ENCODE measurements at regions not wholly inside any gene's neighbourhood (a gene's known extent, or its start where the extent isn't known, plus 50 kb on each side); places are given as distances from the start of the nearest gene placed in this dataset.
A peak's percentile ranks its signal among the peaks of the same experiment; 100 is the strongest.

DNA sequence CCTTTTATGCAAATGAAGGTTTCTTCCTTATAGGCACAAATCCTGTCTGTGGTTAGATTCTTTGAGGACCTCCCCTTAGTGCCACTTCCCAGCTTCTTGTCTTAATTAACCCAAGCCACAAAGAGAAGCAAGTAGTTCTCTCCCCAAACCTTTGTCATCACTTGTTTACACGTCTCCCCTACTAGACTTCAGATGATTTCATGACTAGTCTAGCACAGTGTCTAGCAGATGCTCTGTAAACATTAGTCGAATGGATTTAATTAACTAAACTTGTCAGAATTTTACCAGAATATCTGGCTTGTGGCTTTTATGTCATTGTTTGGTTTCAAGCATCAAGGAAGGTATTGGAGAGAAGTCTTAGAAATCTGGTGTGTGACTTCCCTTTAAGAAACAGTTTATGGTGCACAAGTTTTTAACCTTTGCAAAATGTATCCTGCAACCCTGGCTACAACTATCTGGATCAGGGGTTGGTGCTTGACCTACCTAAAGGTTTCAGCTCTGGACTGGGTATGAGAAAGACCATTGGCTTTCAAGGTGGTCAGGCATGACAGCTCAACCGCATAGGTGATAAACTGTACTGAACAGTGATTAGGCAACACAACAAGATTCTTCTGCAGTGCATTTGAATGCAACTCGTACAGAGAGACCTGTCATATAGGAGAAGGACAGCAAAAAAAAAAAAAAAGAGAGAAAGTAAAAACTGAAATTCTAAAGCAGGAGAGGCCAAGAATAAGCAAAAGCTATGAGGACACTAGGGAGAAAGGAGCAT, 93.2 kb upstream of the CCDC150 start:
- DNase-seq = peak; percentile 53

DNA sequence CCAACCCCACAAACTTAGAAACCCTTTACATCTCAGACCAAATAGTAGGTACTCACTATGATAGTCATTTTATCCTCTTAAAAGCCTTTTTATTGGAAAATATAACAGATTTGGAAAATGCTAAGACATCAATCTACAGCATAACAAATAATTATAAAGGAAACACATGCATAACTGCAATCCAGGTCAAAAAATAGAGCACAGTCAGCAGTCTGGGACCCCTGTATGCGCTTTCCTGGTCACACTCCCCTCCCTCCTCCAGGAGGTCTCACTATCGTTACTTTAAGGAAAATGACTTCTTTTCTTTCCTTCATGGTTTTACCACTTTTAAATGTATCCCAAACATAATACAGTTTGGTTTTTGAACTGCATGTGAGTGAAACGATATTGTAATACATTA, 90.5 kb upstream of the CCDC150 start:
- no peak for DNase-seq

DNA sequence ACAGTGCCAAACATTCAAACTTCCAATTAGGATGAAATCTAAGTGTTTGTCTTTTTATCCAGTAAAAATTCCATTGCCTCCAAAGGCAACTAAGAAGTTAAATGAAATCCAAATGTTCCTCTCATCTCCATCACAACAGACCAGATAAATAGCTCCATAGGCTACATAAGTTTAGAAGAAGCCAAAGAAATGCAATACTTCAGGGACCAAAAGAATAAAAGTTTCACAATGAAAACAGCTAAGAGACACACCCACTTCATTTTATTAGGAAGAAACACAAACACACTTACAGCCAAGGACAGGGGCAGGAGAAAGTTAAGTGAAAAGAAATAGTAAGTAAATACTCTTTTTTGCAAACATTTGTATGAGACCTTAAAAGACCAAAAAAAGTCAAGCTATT, 88.5 kb upstream of the CCDC150 start:
- no peak for DNase-seq

DNA sequence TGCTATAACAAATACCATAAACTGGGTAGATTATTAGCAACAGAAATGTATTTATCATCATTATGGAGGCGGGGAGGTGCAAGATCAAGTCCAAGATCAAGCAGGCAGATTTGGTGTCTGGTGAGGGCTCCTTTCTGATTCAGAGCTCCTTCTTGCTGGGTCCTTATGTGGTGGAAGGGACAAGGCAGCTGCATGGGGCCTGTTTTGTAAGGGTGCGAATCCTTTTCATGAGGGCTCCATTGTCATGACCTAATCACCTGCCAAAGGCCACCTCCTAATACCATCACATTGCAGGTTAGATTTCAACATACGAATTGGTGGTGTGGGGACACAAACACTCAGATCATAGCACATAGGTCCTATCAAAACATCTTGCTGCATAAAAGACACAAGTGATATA, 84.4 kb upstream of the CCDC150 start:
- no peak for DNase-seq

DNA sequence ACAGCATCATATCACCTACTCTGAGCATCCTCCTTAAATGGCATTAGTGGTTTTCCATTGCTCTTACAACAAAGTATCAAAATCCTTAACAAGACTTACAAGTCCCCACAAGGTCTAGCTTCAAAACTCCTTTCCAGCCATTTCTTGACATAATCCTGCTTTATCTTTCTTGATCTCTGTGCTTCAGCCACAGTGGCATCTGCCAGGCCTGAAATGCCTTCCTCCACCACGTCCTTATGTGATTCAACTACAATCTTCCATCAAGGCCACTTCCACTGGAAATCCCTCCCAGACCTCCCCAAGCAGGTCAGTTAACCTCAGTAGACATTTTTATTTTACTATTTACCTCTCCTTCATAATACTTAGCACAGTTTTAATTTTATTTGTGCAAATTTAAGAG, 83.8 kb upstream of the CCDC150 start:
- DNase-seq = no peak

DNA sequence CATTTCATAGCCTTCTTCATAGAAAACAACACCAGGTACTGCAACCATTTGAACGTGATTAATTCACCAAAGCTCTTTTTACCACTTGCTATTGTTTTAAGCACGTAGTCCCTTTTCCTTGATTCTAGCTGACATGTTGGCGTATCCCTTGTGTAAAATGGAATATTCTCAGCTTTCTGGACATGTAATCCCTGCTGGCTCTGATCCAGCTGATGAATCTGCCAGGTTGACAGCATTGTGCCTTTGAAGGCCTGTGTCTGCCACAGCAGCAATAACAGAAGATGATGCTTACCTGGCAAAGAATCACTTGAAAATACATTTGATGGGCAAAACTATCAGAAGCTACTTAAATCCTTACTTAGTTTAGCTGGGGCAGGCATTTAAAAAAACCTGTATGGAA, 81.0 kb upstream of the CCDC150 start:
- DNase-seq = no peak

DNA sequence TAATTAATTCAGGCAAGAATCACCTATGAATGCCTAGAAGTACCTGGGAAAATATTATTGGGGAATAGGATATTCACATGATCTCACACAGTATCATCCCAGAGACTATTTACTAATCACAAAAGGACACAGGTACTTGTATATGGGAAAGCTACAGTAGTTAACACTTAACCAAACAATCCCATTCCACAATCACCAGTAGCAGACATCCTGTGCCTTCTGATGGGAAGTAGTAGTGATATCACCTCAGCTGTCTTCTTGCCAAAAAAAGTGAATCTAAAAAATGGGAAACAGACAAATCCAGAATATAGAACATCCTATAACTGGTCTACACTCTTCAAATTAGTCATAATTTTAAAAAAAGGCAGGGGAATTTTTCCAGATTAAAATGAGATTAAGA, 75.6 kb upstream of the CCDC150 start:
- DNase-seq = no peak

DNA sequence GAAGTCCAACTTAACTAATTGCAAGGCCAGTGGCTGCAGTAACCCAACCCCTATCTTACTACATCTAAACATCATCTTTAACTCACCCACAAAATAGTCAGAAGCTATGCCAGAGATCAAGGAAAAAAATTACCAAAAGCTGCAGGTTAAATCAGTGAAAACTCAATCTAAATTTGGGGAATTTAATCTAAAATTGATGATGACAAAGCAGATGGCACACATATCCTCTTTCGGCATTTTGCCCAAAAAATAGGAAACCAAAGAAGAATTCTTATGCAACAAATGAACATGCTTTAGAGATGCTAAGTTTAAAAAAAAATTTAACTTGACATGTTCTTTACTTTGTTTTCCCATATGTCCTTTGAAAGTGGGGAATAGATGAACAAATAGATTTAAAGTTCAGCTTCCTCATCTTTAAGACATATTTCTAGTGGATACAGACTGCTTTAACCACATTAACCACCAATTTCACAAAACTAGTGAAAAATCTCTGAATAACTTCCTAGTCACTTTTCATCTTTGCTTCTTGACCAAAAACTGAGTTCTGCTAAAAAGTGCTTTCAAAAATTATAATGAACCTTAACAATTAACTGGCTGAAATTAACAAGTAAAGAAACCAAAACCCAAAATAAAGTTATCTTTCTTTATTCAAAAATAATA, 74.3 kb upstream of the CCDC150 start:
- no peak for DNase-seq

DNA sequence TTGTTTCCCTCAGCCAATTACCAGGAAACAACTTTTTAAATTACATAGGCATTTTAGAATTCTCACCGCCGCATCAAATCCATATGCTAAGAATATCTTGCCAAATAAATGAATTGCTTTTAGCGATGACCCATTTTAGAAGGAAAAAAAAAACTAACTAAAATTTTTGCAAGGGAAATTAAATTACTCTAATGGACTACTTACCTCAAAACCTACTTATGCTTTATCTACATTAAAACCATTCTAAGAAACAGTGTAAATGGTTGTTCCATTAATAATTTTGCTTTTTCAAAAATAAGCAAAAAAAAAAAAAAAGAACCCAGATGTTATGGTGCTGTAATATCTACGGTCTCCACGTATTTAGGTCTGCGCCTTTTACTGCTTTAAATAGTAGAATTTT, 73.5 kb upstream of the CCDC150 start:
- DNase-seq = no peak

DNA sequence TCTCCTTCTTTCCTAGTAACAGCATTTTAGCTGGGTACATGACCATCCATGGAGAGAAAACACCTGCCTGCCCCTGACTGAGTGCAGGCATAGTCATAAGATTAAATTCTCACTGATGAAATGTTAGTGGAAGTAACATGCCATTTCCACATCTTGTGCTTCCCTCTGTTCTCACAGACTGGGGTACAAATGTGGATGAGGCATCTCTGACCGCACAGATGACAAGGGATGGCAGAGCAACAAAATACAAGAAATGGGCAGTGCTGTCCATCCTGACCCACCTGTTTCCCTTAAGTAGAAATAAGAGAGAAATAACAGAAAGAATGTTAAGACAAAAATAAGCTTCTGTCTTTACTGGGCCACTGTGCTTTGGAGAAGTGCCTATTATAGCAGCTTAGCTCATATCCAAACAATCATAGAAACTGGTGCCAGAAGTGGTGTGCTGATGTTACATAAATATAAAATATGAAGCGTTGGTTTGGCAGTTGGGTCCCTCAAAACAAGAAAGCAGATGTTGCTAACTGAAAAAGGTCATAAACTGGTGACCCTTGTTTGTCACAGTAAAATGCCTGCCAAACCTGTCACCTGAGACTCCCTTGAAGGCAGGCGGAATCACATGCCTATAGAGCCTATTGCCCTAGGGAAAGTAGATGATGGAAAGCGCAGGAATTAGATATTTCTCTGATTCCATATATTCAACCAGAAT, 72.4 kb upstream of the CCDC150 start:
- peak; percentile 86 for DNase-seq

DNA sequence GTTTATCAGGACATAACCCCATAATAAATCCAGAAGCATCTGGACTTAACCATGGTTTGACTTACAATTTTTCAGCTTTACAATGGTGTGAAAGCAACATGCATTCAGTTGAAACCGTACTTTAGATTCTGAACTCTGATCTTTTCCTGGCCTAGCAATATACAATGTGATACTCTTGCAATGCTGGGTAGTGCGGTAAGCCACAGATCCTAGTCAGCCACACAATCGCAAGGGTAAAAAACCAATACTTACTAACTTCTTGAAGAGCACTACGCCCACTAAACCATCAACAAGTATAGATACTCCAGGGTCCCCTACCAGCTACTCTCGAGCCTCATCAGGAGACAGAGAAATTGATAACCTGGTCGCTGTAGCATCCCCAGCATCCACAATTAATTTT, 71.0 kb upstream of the CCDC150 start:
- DNase-seq = no peak

DNA sequence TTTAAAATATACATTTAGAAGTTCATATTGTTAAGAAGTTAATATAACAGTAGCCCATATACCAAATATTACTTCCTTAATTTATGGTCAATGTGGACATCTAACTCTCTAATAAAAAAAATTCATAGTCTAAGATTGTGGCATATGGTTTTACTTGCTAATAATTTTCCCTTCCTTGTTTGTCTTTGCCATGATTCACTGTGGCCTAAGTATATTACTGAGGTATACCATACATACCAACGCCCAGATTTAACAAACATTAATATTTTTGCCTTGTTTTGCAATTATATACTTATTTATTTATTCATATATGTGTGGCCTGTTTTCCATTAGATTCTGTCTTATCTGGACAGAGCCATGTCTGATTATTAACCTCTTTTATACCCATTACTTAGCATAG, 54.6 kb upstream of the CCDC150 start:
- no peak for DNase-seq

DNA sequence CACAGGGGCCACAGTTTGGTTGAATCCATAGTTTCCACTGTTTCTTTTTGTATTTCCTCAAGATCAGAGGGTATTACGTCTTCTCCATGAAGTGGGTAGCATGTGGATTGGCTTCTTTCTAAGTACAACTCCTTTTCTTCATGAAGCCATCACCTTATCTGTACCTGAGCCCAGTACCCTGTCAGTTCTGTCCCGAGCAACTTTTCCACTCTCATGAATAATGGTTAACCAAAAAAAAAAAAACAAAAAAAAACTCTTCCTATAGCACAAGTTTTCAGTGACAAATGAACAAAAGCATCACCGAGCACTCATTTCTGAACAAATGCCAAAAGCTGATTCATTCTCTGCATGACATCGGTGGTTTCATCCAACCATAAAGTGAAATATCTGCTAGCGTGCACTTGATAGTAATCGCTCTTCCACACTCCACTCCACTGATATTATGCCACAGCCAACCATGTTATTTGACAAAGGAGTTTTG, 53.0 kb upstream of the CCDC150 start:
- DNase-seq = peak; percentile 27

DNA sequence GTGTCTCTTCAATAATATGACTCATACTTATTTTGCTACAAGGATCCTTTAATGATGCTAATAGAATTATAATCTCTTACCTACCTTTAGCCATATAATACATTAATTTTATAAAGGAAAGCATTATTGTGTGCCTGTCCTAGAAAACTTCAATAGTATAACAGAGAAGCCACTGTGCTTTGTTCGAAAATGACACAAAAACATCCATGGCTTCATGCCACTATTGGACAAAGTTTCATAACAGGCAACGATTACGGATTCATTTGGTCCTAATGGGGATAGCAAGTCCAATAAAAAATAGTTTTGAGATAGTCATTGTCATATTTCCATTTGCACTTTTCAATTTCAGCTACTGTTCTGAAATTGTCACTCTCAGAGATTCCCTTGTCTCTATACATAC, 52.5 kb upstream of the CCDC150 start:
- no peak for DNase-seq

DNA sequence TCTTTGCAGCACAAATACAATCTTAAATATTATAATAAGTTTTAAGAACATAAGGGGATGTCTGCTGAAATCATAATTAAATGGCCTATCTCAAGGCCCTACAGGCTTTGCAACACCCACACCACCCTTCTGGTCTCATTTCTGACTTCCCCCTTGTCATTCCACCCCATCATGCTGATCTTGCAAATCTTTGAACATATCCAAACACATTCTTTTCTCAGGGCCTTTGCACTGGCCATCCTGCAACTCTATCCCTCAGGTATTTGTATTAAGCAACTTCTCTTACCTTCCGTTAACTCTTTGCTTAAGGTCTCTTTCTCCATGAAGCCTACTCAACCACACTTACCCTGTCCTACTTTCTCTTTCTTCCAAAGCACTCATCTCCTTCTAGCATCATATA, 51.8 kb upstream of the CCDC150 start:
- DNase-seq = no peak

DNA sequence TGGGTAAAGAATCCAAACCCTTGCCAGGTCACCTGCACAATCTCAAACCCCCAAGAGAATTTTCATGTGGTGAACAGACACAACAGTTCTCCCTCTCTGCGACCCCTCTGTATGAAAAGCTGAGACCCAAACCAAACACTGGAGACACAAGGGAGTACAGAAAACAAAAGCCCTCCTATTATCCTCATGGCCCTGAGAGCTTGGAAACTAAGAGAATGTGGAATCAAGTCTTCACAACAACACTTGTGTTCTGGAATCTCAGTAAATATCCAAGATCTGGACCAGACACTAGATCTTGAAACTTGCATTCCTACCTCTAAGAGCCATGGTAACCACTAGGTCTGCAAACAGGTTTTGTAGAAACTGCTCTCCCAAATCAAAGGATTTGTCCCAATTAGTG, 50.1 kb upstream of the CCDC150 start:
- DNase-seq = no peak

All from RPMI8226 (cell line).